ENCODE measurements at regions not wholly inside any gene's neighbourhood (a gene's known extent, or its start where the extent isn't known, plus 50 kb on each side); places are given as distances from the start of the nearest gene placed in this dataset.
"Not testable (repeated sequence)": the region's sequence is repeated elsewhere in the genome, so short reads cannot be mapped to it uniquely, and the experiment has no call there.

DNA sequence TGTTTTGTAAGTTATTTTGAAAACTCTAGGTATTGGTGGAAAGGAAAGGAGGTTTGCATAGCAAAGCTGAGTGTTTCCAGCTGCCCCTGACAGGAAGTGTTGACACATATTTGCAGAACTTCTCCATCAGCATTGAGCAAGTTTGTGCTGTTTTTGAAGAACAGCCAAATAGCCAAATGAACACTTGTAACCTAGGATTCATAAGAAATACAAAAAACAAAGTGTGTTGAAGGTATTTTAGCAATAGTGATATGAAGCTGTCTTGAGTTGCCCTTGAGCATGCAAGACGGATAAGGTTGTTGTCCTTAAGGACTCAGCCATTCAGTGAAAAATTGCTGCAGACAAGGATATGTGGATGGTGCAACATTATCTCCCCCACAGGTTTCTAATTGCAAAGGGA, 68.3 kb upstream of the PGM2 start:
- peak overlapping the region; percentile 59 for H2AFZ ChIP-seq (ENCODE audit: low read length, unreplicated experiment)
- H3K27ac ChIP-seq (ENCODE audit: low read depth, low read length): peak overlapping the region; percentile 52
- H3K36me3 ChIP-seq (ENCODE audit: insufficient read depth, low read length): no peaks in the 10 kb centered on the region
- no peaks in the 10 kb centered on the region for H3K79me2 ChIP-seq (ENCODE audit: control insufficient read depth, insufficient read depth, low read length, unreplicated experiment)
- H3K27me3 ChIP-seq (ENCODE audit: insufficient read depth, low read length): no peaks in the 10 kb centered on the region
- peaks cover 17% of the 10 kb centered on the region for H3K4me1 ChIP-seq (ENCODE audit: control insufficient read depth, insufficient read depth, low read length, unreplicated experiment)
- no peak overlapping the region for H3K4me3 ChIP-seq (ENCODE audit: low read depth, low read length)

DNA sequence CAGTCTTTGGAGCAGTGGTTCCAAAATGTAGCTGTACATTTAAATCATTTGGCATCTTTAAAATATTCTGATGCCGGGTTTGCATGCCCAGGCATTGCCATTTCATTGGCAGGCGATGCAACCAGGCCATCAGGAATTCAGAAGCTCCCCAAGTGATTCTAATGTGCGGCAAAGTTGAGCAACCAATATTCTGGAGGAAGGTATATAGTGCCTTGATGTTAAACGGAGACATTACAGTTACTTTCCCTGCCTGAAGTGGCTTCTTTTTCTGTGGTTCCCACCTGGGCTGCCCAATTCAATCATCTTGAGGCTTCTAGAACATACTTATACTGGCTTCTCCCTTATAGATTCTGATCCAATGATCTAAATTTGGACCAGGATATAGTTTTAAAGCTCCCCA, 68.7 kb upstream of the PGM2 start:
- Histone ChIP-seq H3K27ac (ENCODE audit: low read depth, low read length) (peak overlapping the region; percentile 52), H3K4me3 (ENCODE audit: low read depth, low read length) (no peak overlapping the region), H3K79me2 (ENCODE audit: control insufficient read depth, insufficient read depth, low read length, unreplicated experiment) (no peaks in the 10 kb centered on the region), H3K36me3 (ENCODE audit: insufficient read depth, low read length) (no peaks in the 10 kb centered on the region), H3K27me3 (ENCODE audit: insufficient read depth, low read length) (no peaks in the 10 kb centered on the region), H3K4me1 (ENCODE audit: control insufficient read depth, insufficient read depth, low read length, unreplicated experiment) (peaks cover 17% of the 10 kb centered on the region), H2AFZ (ENCODE audit: low read length, unreplicated experiment) (peak overlapping the region; percentile 59)

DNA sequence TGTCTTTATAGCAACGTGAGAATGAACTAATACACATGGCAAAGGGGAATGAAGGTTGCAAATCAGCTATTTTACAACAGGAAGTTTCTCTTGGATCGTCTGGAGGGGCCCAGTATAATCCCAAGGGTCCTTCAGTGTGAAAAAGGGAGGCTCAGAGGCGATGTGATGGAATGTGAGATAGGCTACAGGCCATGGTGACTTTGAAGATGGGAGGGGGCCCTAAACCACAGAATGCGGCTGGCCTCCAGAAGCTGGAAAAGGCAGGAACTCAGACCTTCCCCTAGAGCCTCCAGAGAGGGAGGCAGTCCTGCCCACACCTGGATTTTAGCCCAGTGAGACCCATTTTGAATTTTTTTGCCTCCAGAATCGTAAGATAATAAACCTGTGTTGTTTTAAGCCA, 69.4 kb upstream of the PGM2 start:
- Histone ChIP-seq H3K79me2 (ENCODE audit: control insufficient read depth, insufficient read depth, low read length, unreplicated experiment) (no peaks in the 10 kb centered on the region), H3K36me3 (ENCODE audit: insufficient read depth, low read length) (no peaks in the 10 kb centered on the region), H3K27ac (ENCODE audit: low read depth, low read length) (no peak overlapping the region), H3K27me3 (ENCODE audit: insufficient read depth, low read length) (0 out of 2 replicates have a peak, but pooled peaks cover 3% of the 10 kb centered on the region), H2AFZ (ENCODE audit: low read length, unreplicated experiment) (no peak overlapping the region), H3K4me3 (ENCODE audit: low read depth, low read length) (no peak overlapping the region), H3K4me1 (ENCODE audit: control insufficient read depth, insufficient read depth, low read length, unreplicated experiment) (peaks cover 17% of the 10 kb centered on the region)

DNA sequence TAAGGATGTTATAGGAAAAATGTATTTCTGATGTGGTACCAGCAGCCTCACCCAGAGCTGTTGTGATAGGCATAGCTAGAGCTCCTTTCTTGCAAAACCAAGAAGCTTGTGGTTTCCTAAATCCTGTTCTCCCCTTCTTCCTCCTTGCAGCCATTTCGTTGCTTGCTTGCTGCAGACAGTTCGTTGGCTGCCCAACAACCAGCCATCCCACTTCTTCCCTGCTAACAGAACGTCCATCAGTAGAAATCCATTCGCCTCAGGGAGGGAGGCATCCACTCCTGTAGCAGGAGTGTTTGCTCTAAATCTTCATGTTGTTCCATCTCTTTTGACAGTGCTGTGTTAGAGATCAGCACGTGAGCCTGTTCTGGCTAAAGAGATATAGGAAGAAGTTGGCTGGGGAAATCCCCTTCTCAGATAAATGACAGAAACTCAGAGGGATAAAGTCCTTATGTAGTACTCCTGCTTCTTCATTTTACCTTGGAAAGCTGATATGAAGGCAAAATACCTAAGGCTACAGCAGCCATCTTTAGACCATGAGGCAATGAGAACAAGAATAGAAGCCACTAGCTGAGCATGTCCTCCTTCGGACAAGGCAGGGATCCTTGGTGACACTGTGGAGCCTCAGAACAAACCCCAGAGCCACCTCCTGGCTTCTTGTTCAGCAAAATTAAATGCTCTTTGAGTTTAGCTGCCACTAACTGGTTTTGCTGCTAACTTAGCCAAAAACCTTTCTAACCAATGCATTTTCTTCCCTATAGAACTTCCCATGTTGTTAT, 68.4 kb upstream of the RELL1 start:
- Histone ChIP-seq H3K27ac (ENCODE audit: low read depth, low read length) (no peak overlapping the region), H2AFZ (ENCODE audit: low read length, unreplicated experiment) (no peak overlapping the region), H3K36me3 (ENCODE audit: insufficient read depth, low read length) (no peaks in the 10 kb centered on the region)

DNA sequence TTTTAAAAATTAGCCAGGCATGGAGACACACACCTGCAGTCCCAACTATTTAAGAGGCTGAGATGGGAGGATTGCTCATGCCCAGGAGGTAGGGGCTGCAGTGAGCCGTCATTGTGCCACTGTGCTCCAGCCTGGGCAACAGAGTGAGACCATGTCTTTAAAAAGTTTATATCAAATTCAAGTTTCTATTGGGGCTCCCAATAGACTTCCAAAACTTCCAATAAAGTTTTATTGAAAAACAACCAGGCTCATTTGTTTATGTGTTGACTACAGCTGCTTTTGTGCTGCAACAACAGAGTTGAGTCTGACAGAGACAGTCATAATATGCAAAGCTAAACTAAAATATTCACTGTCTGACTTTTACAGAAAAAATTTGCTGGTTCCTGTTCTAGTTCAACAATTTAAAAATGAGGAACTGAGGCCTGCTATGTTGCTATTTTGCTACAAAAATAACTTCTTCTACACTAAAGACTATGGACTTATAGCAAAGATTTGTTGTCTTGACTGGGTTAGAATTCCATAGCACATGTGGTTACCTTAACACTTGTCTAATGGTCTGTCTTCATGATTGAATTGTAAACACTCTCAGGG, 63.3 kb upstream of the RELL1 start:
- Histone ChIP-seq H3K27me3 (ENCODE audit: insufficient read depth, low read length) (0 out of 2 replicates have a peak, but pooled peaks cover 6% of the 10 kb centered on the region), H3K79me2 (ENCODE audit: control insufficient read depth, insufficient read depth, low read length, unreplicated experiment) (no peaks in the 10 kb centered on the region), H3K36me3 (ENCODE audit: insufficient read depth, low read length) (no peaks in the 10 kb centered on the region), H3K4me1 (ENCODE audit: control insufficient read depth, insufficient read depth, low read length, unreplicated experiment) (no peaks in the 10 kb centered on the region), H2AFZ (ENCODE audit: low read length, unreplicated experiment) (no peak overlapping the region), H3K27ac (ENCODE audit: low read depth, low read length) (no peak overlapping the region), H3K4me3 (ENCODE audit: low read depth, low read length) (no peak overlapping the region)

More for the DNA sequence above, 68.4 kb upstream of the RELL1 start:
- 0 out of 2 replicates have a peak, but pooled peaks cover 6% of the 10 kb centered on the region for H3K27me3 ChIP-seq (ENCODE audit: insufficient read depth, low read length)
- no peak overlapping the region for H3K4me3 ChIP-seq (ENCODE audit: low read depth, low read length)
- H3K79me2 ChIP-seq (ENCODE audit: control insufficient read depth, insufficient read depth, low read length, unreplicated experiment): no peaks in the 10 kb centered on the region
- peaks cover 17% of the 10 kb centered on the region for H3K4me1 ChIP-seq (ENCODE audit: control insufficient read depth, insufficient read depth, low read length, unreplicated experiment)

DNA sequence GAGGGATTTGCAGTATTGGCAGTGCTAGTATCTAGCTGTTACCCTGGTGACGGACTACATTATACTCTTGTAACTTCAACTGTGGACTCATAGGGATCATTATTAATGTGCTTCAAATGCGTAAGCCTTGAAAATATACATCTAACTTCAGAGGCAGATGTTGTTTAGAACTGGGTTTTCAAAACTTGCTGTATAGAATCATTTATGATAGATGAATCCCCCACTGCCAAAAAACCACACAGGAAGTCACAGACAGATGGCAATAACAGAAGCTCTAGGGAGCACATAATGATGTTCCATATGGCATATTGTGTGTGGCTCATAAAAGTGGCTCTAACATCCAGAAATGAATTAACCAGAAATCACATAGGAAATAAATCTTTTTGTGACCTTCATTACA, 62.3 kb upstream of the RELL1 start:
- H3K27me3 ChIP-seq (ENCODE audit: insufficient read depth, low read length): 0 out of 2 replicates have a peak, but pooled peaks cover 6% of the 10 kb centered on the region
- no peaks in the 10 kb centered on the region for H3K4me1 ChIP-seq (ENCODE audit: control insufficient read depth, insufficient read depth, low read length, unreplicated experiment)
- H3K4me3 ChIP-seq (ENCODE audit: low read depth, low read length): no peak overlapping the region
- H2AFZ ChIP-seq (ENCODE audit: low read length, unreplicated experiment): no peak overlapping the region
- no peaks in the 10 kb centered on the region for H3K36me3 ChIP-seq (ENCODE audit: insufficient read depth, low read length)
- no peaks in the 10 kb centered on the region for H3K79me2 ChIP-seq (ENCODE audit: control insufficient read depth, insufficient read depth, low read length, unreplicated experiment)
- H3K27ac ChIP-seq (ENCODE audit: low read depth, low read length): no peak overlapping the region

DNA sequence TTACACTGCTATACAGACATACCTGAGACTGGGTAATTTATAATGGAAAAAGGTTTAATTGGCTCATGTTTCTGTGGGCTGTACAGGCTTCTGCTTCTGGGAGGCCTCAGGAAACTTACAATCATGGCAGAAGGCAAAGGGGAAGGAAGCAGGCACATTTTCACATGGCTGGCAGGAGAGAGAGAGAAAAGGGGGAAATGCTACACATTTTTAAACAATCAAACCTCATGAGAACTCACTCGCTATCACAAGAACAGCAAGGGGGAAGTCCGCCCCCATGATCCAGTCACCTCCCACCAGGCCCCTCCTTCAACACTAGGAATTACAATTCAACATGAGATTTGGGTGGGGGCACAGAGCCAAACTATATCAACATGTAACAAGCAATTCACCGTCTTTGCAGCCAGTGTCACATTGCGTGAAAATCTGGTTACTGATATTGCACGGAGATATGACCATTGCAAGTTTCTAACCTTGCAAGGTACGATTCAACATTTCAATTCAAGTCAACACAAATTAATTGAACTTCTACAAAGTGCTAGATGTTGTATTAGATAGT, 61.7 kb upstream of the RELL1 start:
- Histone ChIP-seq H3K4me3 (ENCODE audit: low read depth, low read length) (no peak overlapping the region), H3K4me1 (ENCODE audit: control insufficient read depth, insufficient read depth, low read length, unreplicated experiment) (no peaks in the 10 kb centered on the region), H3K27ac (ENCODE audit: low read depth, low read length) (no peak overlapping the region), H3K79me2 (ENCODE audit: control insufficient read depth, insufficient read depth, low read length, unreplicated experiment) (no peaks in the 10 kb centered on the region), H2AFZ (ENCODE audit: low read length, unreplicated experiment) (no peak overlapping the region), H3K27me3 (ENCODE audit: insufficient read depth, low read length) (0 out of 2 replicates have a peak, but pooled peaks cover 6% of the 10 kb centered on the region), H3K36me3 (ENCODE audit: insufficient read depth, low read length) (no peaks in the 10 kb centered on the region)

DNA sequence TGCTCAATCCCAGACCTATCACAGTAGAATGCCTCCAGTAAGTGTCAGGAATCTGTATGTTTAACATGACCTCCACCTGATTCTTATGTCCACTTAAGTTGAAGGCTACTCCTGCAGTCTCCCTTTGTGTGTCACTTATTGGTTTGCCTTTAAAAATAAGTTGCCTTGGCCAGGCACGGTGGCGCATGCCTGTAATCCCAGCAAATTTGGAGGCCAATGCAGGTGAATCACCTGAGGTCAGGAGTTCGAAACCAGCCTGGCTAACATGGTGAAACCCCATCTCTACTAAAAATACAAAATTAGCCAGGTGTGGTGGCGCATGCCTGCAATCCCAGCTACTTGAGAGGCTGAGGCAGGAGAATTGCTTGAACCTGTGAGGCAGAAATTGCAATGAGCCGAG, 60.7 kb upstream of the RELL1 start:
- not testable (repeated sequence) for H3K36me3 ChIP-seq (ENCODE audit: insufficient read depth, low read length)

DNA sequence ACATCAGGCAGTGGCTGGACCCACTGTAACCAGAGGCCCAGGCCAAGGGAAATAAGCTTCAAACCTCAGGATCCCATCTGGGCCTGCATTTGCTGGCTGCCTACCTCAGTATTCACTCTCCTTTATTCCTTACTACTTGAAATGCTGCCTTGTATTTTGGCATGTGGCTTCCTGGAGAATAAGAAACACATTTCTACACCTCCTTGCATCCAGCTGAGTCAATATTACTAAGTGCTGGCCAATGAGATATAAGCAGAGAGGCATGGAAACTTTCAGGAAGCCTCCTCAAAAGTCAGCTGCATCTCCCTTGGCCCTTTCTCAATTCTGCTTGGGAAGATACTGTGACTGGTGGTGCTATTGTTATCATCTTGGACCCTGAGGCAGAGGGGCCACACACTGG, 59.8 kb upstream of the RELL1 start:
- Histone ChIP-seq H3K36me3 (ENCODE audit: insufficient read depth, low read length) (no peaks in the 10 kb centered on the region), H2AFZ (ENCODE audit: low read length, unreplicated experiment) (no peak overlapping the region), H3K27ac (ENCODE audit: low read depth, low read length) (no peak overlapping the region), H3K4me3 (ENCODE audit: low read depth, low read length) (no peak overlapping the region), H3K27me3 (ENCODE audit: insufficient read depth, low read length) (no peaks in the 10 kb centered on the region), H3K4me1 (ENCODE audit: control insufficient read depth, insufficient read depth, low read length, unreplicated experiment) (peaks cover 4% of the 10 kb centered on the region), H3K79me2 (ENCODE audit: control insufficient read depth, insufficient read depth, low read length, unreplicated experiment) (no peaks in the 10 kb centered on the region)

More for the DNA sequence above, 60.7 kb upstream of the RELL1 start:
- H3K79me2 ChIP-seq (ENCODE audit: control insufficient read depth, insufficient read depth, low read length, unreplicated experiment); H3K4me1 ChIP-seq (ENCODE audit: control insufficient read depth, insufficient read depth, low read length, unreplicated experiment); H3K27me3 ChIP-seq (ENCODE audit: insufficient read depth, low read length); H2AFZ ChIP-seq (ENCODE audit: low read length, unreplicated experiment); H3K27ac ChIP-seq (ENCODE audit: low read depth, low read length); H3K4me3 ChIP-seq (ENCODE audit: low read depth, low read length): not testable (repeated sequence)

DNA sequence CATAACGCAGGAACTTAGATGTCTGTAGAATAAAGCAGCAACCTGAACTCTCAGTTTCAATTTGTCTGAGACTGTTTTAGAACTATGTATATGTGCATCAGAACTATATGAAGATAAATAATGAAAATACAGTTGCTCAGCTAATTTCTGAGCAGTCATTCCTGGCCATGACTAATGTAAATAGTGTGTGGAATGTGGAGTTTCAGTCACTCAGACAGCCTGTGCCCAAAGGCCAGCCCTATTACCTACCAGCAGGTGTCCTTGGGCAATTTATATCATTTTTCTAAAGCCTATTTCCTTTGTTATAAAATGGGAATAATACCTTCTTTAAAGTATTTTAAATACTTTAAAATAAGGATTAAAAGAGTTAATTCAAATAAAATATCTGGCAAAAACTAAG, 56.0 kb upstream of the RELL1 start:
- no peaks in the 10 kb centered on the region for H3K27me3 ChIP-seq (ENCODE audit: insufficient read depth, low read length)
- H3K79me2 ChIP-seq (ENCODE audit: control insufficient read depth, insufficient read depth, low read length, unreplicated experiment): no peaks in the 10 kb centered on the region
- H3K4me3 ChIP-seq (ENCODE audit: low read depth, low read length): no peak overlapping the region
- peaks cover 9% of the 10 kb centered on the region for H3K4me1 ChIP-seq (ENCODE audit: control insufficient read depth, insufficient read depth, low read length, unreplicated experiment)
- H3K27ac ChIP-seq (ENCODE audit: low read depth, low read length): no peak overlapping the region
- H3K36me3 ChIP-seq (ENCODE audit: insufficient read depth, low read length): no peaks in the 10 kb centered on the region
- no peak overlapping the region for H2AFZ ChIP-seq (ENCODE audit: low read length, unreplicated experiment)

DNA sequence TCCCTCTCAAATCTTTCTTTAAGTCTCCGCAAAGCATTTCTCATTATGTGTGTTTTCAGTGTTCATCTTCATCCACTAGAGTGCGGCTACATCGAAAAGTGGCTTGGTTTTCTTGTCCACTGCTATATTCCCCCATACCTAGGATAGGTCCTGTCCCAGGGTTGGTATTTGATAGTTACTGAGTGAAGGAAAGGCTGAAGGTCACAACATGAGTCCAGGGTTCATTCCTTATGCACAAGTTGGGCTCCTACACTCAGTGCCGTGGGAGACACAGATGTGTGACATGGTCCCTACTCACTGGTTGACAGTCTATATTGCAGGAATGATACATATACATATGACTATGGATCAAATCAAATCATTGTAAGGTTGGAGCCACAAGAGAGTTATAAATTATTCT, 55.4 kb upstream of the RELL1 start:
- Histone ChIP-seq H3K79me2 (ENCODE audit: control insufficient read depth, insufficient read depth, low read length, unreplicated experiment) (no peaks in the 10 kb centered on the region), H3K27me3 (ENCODE audit: insufficient read depth, low read length) (no peaks in the 10 kb centered on the region), H3K4me3 (ENCODE audit: low read depth, low read length) (no peak overlapping the region), H3K36me3 (ENCODE audit: insufficient read depth, low read length) (no peaks in the 10 kb centered on the region), H2AFZ (ENCODE audit: low read length, unreplicated experiment) (no peak overlapping the region), H3K27ac (ENCODE audit: low read depth, low read length) (no peak overlapping the region), H3K4me1 (ENCODE audit: control insufficient read depth, insufficient read depth, low read length, unreplicated experiment) (peaks cover 13% of the 10 kb centered on the region)
